NK-92 treated with Interleukin-12 subunit alpha and Interleukin-12 subunit beta, amount 100 ng/mL, for 24 hours (cell line): ENCODE measurements at regions not wholly inside any gene's neighbourhood (a gene's known extent, or its start where the extent isn't known, plus 50 kb on each side); places are given as distances from the start of the nearest gene placed in this dataset.

Source experiments
- DNase-seq: peaks from one replicate; lab custom pipeline; 2025; lab: John Stamatoyannopoulos, UW

- no peak for DNase-seq
Measured at GRCh38 chr11:127226380-127226779, 225.8 kb upstream of the KIRREL3 start.

GRCh38 chr11:127225619-127226018, 225.0 kb upstream of the KIRREL3 start:
- no peak for DNase-seq

- no peak for DNase-seq
Measured at GRCh38 chr11:127224276-127224675, 223.7 kb upstream of the KIRREL3 start.

GRCh38 chr11:127223633-127224032, 223.1 kb upstream of the KIRREL3 start:
- no peak for DNase-seq

GRCh38 chr11:127223026-127223425, 222.5 kb upstream of the KIRREL3 start:
- no peak for DNase-seq

GRCh38 chr11:127219704-127220103, 219.1 kb upstream of the KIRREL3 start:
- DNase-seq = no peak

- DNase-seq = no peak
Measured at GRCh38 chr11:127218275-127218608, 217.7 kb upstream of the KIRREL3 start.

GRCh38 chr11:127217452-127218274, 217.1 kb upstream of the KIRREL3 start:
- no peak for DNase-seq

- no peak for DNase-seq
Measured at GRCh38 chr11:127205688-127206217, 205.2 kb upstream of the KIRREL3 start.

GRCh38 chr11:127203490-127203889, 202.9 kb upstream of the KIRREL3 start:
- DNase-seq = no peak

- DNase-seq = no peak
Measured at GRCh38 chr11:127202105-127202504, 201.5 kb upstream of the KIRREL3 start.

GRCh38 chr11:127199306-127199801, 198.8 kb upstream of the KIRREL3 start:
- DNase-seq = no peak

- no peak for DNase-seq
Measured at GRCh38 chr11:127195501-127196120, 195.0 kb upstream of the KIRREL3 start.

- DNase-seq = no peak
Measured at GRCh38 chr11:127194521-127194920, 194.0 kb upstream of the KIRREL3 start.

- DNase-seq = no peak
Measured at GRCh38 chr11:127193950-127194349, 193.4 kb upstream of the KIRREL3 start.

- DNase-seq = no peak
Measured at GRCh38 chr11:127191689-127192088, 191.1 kb upstream of the KIRREL3 start.

GRCh38 chr11:127191261-127191660, 190.7 kb upstream of the KIRREL3 start:
- DNase-seq = no peak

GRCh38 chr11:127182586-127183203, 182.1 kb upstream of the KIRREL3 start:
- DNase-seq = no peak

GRCh38 chr11:127157225-127157624, 156.7 kb upstream of the KIRREL3 start:
- DNase-seq = no peak

- no peak for DNase-seq
Measured at GRCh38 chr11:127149410-127149809, 148.8 kb upstream of the KIRREL3 start.

GRCh38 chr11:127143251-127143650, 142.7 kb upstream of the KIRREL3 start:
- no peak for DNase-seq

- no peak for DNase-seq
Measured at GRCh38 chr11:127138613-127139012, 138.0 kb upstream of the KIRREL3 start.

GRCh38 chr11:127137771-127138280, 137.3 kb upstream of the KIRREL3 start:
- no peak for DNase-seq
